PC-9 (cell line): ENCODE measurements at regions not wholly inside any gene's neighbourhood (a gene's known extent, or its start where the extent isn't known, plus 50 kb on each side); places are given as distances from the start of the nearest gene placed in this dataset.

Experiments used
- BruUV-seq: library from RNA; stranded (reverse); fragments of 400-500 nt; replicated peaks from 2 replicates; lab custom pipeline; 2021; lab: Mats Ljungman, UMichigan
- CTCF ChIA-PET: fragments of 300-600 bp; sonication (Branson Sonifier 250); formaldehyde crosslinking; loops from one replicate; lab custom pipeline; 2022; ENCODE audit warnings: antibody characterized with exemption; lab: Charles Lee
- POLR2A ChIA-PET: fragments of 300-600 bp; sonication (Branson Sonifier 250); formaldehyde crosslinking; loops from one replicate; lab custom pipeline; 2022; ENCODE audit warnings: antibody characterized with exemption; ENCODE audit not compliant: unreplicated experiment; lab: Charles Lee
- DNase-seq, 2 experiments: peaks; one replicate each; pipeline versions ENCODE4 v3.0.0 to v3.0.0-alpha.2; 2015 to 2022; ENCODE audit warnings: mixed read lengths in 1 of 2
- H2AFZ ChIP-seq: fragments of 200-600 bp; sonication (generic); 2 replicates; pipeline ENCODE4 v1.8.1; 2017; ENCODE audit warnings: antibody characterized with exemption
- H3F3A ChIP-seq: fragments of 200-600 bp; sonication (generic); 2 replicates; pipeline ENCODE4 v1.8.1; 2017; ENCODE audit warnings: antibody characterized with exemption, mild to moderate bottlenecking, low read depth; ENCODE audit not compliant: insufficient read depth
- H3K27ac ChIP-seq: fragments of 200-600 bp; sonication (generic); 2 replicates; pipeline ENCODE4 v1.6.1; 2016; ENCODE audit warnings: mixed run types
- H3K27me3 ChIP-seq: fragments of 200-600 bp; sonication (generic); 2 replicates; pipeline ENCODE4 v1.6.1; 2016; ENCODE audit warnings: low read depth, mixed run types; ENCODE audit not compliant: insufficient read depth
- H3K36me3 ChIP-seq: fragments of 200-600 bp; sonication (generic); 2 replicates; pipeline ENCODE4 v1.6.1; 2016; ENCODE audit warnings: low read depth, mixed run types
- H3K4me1 ChIP-seq: fragments of 200-600 bp; sonication (generic); replicated peaks from 2 replicates; pipeline ENCODE4 v1.6.1; 2016; ENCODE audit warnings: mixed run types; ENCODE audit not compliant: insufficient read depth
- H3K4me2 ChIP-seq: fragments of 200-600 bp; sonication (generic); 2 replicates; pipeline ENCODE4 v1.6.1; 2017; ENCODE audit warnings: mixed run types
- H3K4me3 ChIP-seq: fragments of 200-600 bp; sonication (generic); 2 replicates; pipeline ENCODE4 v1.6.1; 2016; ENCODE audit warnings: mixed run types
- H3K79me2 ChIP-seq: fragments of 200-600 bp; sonication (generic); 2 replicates; pipeline ENCODE4 v1.6.1; 2017; ENCODE audit warnings: low read depth, mixed run types
- H3K9me2 ChIP-seq: fragments of 200-600 bp; sonication (generic); 2 replicates; pipeline ENCODE4 v1.8.1; 2017; ENCODE audit warnings: mild to moderate bottlenecking; ENCODE audit not compliant: insufficient read depth
- H3K9me3 ChIP-seq: fragments of 200-600 bp; sonication (generic); 2 replicates; pipeline ENCODE4 v1.8.1; 2016; ENCODE audit warnings: low read depth; ENCODE audit not compliant: insufficient read depth
- H4K20me1 ChIP-seq: fragments of 200-600 bp; sonication (generic); 2 replicates; pipeline ENCODE4 v1.8.1; 2017; ENCODE audit not compliant: insufficient read depth
- EZH2 ChIP-seq: fragments of 200-600 bp; sonication (generic); IDR thresholded peaks from 2 replicates; pipeline ENCODE4 v1.8.0; 2017; ENCODE audit warnings: antibody characterized with exemption, low read depth
- intact Hi-C: fragments of 100-400 bp; cut with micrococcal nuclease; formaldehyde crosslinking; loops from one replicate; pipeline ENCODE4 v1.10.0; 2022; ENCODE audit not compliant: unreplicated experiment
- TF ChIP-seq, protein P1 (sequence below): fragments of 200-600 bp; sonication (generic); conservative IDR thresholded peaks from 2 replicates; pipeline ENCODE4 v1.6.1; 2017; ENCODE audit warnings: mixed run types, antibody characterized with exemption, mild to moderate bottlenecking, moderate library complexity

GRCh38 chrX:148311544-148311943, 188.9 kb upstream of the AFF2 start:
- BruUV-seq: no TSS peak
- Histone ChIP-seq H3K4me1 (no peaks in the 10 kb centered on the region), H3K4me3 (no peak overlapping the region), H3K79me2 (no peaks in the 10 kb centered on the region), H3K36me3 (no peaks in the 10 kb centered on the region), H2AFZ (no peak overlapping the region), H4K20me1 (no peaks in the 10 kb centered on the region), H3K27me3 (no peaks in the 10 kb centered on the region), H3F3A (no peaks in the 10 kb centered on the region), H3K4me2 (no peak overlapping the region), H3K27ac (no peak overlapping the region), H3K9me2 (no peaks in the 10 kb centered on the region; the same call in 1 of the 2 replicates), H3K9me3 (no peaks in the 10 kb centered on the region)
- ChIA-PET POLR2A (no interaction called here), CTCF (no interaction called here)
- intact Hi-C loops: no loop called here
- TF ChIP-seq EZH2: no peak
- TF ChIP-seq, protein P1, sequence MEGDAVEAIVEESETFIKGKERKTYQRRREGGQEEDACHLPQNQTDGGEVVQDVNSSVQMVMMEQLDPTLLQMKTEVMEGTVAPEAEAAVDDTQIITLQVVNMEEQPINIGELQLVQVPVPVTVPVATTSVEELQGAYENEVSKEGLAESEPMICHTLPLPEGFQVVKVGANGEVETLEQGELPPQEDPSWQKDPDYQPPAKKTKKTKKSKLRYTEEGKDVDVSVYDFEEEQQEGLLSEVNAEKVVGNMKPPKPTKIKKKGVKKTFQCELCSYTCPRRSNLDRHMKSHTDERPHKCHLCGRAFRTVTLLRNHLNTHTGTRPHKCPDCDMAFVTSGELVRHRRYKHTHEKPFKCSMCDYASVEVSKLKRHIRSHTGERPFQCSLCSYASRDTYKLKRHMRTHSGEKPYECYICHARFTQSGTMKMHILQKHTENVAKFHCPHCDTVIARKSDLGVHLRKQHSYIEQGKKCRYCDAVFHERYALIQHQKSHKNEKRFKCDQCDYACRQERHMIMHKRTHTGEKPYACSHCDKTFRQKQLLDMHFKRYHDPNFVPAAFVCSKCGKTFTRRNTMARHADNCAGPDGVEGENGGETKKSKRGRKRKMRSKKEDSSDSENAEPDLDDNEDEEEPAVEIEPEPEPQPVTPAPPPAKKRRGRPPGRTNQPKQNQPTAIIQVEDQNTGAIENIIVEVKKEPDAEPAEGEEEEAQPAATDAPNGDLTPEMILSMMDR: no peak
- DNase-seq: no peak

DNA sequence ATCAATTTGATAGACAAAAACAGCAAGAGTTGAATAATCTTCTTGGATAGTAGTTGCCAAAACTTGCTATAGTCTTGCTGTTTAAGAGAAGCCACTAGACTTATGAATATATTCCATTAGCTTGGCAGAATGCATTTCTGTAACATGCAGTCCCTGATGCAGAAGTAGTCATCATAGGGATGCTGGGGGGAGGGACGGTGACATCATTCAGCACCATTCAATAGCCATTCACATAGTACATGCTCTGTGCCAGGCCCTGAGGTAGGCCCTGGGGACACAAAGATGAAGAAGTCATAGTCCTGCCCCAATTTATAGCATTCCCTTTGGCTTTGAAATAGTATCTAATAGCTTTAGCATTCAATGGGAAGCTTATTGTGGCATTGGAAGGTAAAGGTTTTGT, 185.5 kb upstream of the AFF2 start:
- H3K4me1 ChIP-seq: no peaks in the 10 kb centered on the region
- ChIA-PET CTCF (no interaction called here), POLR2A (no interaction called here)
- no peak overlapping the region for H2AFZ ChIP-seq
- no peak overlapping the region for H3K4me2 ChIP-seq
- BruUV-seq: no TSS peak
- H3K27ac ChIP-seq: no peak overlapping the region
- H3K4me3 ChIP-seq: no peak overlapping the region
- H4K20me1 ChIP-seq: no peaks in the 10 kb centered on the region
- no peaks in the 10 kb centered on the region for H3K27me3 ChIP-seq
- H3K9me2 ChIP-seq: no peaks in the 10 kb centered on the region; the same call in 1 of the 2 replicates
- TF ChIP-seq, protein P1: no peak
- TF ChIP-seq EZH2: no peak
- DNase-seq: no peak
- H3K79me2 ChIP-seq: no peaks in the 10 kb centered on the region
- no peaks in the 10 kb centered on the region for H3K9me3 ChIP-seq
- intact Hi-C loops: no loop called here
- H3K36me3 ChIP-seq: no peaks in the 10 kb centered on the region
- no peaks in the 10 kb centered on the region for H3F3A ChIP-seq

- CTCF ChIA-PET: no interaction called here
- TF ChIP-seq EZH2: no peak
- TF ChIP-seq, protein P1: no peak
- H3K79me2 ChIP-seq: no peaks in the 10 kb centered on the region
- no peak overlapping the region for H2AFZ ChIP-seq
- DNase-seq: no peak
- no peaks in the 10 kb centered on the region for H3K27me3 ChIP-seq
- H3K4me3 ChIP-seq: no peak overlapping the region
- H3K36me3 ChIP-seq: no peaks in the 10 kb centered on the region
- H3K9me3 ChIP-seq: no peaks in the 10 kb centered on the region
- H3K27ac ChIP-seq: no peak overlapping the region
- intact Hi-C loops: no loop called here
- H3K4me2 ChIP-seq: no peak overlapping the region
- POLR2A ChIA-PET: no interaction called here
- H3K9me2 ChIP-seq: no peaks in the 10 kb centered on the region; the same call in 1 of the 2 replicates
- H3F3A ChIP-seq: no peaks in the 10 kb centered on the region
- no TSS peak for BruUV-seq
- no peaks in the 10 kb centered on the region for H3K4me1 ChIP-seq
- H4K20me1 ChIP-seq: no peaks in the 10 kb centered on the region; the same call in 1 of the 2 replicates
These were observed 184.0 kb upstream of the AFF2 start for GRCh38 chrX:148316446-148316845.
